EL (cell line): ENCODE measurements at regions not wholly inside any gene's neighbourhood (a gene's known extent, or its start where the extent isn't known, plus 50 kb on each side); places are given as distances from the start of the nearest gene placed in this dataset.
"Not testable (repeated sequence)": the region's sequence is repeated elsewhere in the genome, so short reads cannot be mapped to it uniquely, and the experiment has no call there.

ENCODE experiments used
- DNase-seq: peaks from one replicate; pipeline ENCODE4 v3.0.0-alpha.2; 2016

DNA sequence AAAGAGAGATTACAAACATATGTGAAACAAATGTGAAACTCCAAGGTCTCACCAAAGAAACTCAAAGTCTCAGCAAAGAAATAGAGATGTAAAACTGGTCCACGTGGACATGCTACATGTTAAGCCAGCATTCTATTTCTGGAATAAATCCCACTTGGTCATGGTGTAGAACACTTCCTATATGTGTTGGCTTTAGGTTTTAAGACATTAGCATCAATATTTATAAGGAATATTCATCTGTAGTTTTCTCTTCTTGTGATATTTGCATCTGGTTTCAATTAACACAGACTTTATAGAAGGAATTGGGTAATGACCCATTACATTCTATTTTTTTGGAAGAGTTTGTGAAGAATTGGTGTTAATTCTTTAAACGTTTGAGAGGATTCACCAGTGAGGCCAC is 133.1 kb downstream of the COPS8 start:
- DNase-seq = no peak

- DNase-seq = peak; percentile 44
These were observed 134.1 kb downstream of the COPS8 start for GRCh38 chr2:237219826-237220225.

- no peak for DNase-seq
These were observed 135.8 kb downstream of the COPS8 start for GRCh38 chr2:237221443-237221842.

GRCh38 chr2:237222178-237222577 is 136.5 kb downstream of the COPS8 start:
- DNase-seq = peak; percentile 93

DNA sequence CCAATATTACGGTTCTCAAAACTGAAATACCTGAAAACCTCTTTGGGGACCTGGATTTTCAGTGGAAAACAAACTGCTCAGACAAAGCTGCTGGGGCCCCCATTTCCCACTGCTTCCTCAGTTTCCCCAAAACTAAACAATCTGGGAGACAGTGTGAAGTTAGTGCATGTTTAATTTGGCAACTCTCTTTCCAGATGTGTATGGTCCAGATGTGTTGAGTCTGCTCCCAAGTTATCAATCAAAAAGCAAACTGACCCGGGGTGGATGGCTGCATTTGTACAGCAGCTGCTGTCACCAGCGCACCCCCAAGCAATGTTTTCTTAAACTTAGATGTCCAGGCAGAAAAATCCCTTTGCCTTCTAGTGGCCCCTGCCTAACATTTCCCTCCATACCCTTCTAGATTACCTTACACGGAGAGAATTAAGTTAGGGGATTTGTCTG is 136.9 kb downstream of the COPS8 start:
- peak; percentile 45 for DNase-seq

DNA sequence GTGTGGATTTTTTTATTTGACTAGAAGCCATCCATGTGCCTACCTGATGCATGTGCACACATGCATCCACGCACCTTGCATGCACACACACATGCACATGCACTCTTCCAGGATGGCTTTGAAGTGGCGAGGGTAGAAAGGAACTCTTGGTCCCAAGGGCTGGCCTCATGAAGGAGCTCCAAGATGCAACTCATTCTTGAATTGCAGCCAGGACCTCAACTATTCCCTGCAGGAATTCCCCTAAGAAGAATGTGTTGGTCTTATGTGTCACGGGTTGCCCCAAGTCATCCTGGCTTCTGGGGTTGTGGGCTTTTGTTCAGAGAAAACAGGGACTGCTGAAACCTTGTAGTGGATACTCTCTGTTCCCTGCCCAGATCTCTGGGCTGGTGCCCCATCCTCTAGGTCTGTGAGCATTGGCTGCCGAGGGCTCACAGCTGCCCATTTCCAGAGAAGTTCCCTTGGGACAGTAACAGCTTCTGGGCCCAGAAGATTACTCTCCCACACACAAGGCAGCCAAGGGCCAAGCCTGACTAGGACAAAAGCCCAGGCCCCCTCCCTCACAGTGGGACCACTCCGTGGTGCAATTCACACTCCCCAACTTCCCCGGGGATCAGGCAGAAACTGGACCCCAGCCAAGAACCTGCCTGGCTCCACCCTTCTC is 137.6 kb downstream of the COPS8 start:
- DNase-seq = peak; percentile 99

- no peak for DNase-seq
These were observed 141.5 kb downstream of the COPS8 start for GRCh38 chr2:237227190-237227589.

DNA sequence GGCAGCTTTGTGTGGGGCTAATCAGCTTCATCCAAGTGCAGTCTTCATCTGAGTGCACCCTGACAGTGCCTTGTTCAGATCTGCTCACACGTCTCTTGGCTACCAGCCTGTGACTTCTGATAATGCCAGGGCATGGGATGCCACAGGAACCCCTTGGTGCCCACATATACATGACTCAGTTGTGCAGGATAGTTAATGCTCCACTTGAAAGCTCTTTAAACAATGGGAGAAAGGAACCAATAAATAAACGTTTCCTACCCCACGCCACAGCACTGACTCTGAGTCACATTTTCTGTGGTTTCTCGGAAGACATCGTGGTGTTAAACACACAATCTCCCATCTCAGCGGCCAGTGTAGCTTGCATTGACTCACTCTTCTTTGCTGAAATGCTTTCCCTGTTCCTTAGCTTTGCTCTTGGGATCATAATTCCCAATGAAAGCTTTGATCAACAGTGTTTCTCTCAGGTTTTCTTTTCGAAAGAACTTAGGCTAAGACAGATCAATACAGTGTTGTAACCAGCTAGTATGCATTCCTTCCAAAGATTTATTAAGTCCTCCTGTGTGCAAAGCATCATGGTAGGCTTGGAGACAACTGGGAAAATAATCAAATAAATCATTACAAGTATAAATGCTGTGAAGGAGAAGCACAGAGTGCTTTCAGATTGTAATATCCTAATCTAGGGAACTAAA is 142.0 kb downstream of the COPS8 start:
- DNase-seq = peak; percentile 93

DNA sequence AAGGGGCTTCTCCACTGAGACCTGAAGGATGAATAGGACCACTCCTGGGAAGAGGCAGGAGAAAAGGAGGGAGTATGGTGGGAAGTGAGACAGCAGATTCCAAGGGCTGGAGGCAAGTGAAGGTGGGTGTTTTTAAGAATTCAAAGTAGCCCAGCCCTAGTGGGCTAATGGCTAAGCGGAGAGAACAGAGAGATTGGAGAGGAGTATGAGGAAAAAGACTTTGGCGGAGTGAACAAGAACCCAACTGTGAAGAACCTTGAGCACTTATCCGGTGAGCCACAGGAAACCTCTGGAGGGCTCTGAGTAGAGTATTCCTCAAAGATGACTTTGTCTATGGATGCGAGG is 142.6 kb downstream of the COPS8 start:
- DNase-seq = no peak

DNA sequence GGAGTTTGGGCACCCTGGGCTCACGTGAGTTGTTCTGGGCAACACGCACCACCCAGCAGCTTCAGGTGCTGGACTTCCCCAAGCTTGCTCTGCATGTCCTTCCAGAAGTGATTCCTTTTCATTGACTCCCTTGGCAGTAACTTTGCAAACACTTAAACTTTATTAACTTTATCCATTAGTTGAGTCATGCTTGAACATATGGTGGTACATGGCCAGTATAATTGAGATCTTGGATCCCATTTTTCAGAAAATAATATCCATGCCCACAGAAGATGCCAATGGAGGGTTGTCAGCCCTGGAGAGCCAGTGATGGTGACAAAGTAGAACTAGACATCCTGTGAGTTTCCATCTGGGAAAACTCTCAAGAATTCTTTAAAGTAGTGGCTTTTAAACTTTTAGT is 144.2 kb downstream of the COPS8 start:
- DNase-seq = no peak

DNA sequence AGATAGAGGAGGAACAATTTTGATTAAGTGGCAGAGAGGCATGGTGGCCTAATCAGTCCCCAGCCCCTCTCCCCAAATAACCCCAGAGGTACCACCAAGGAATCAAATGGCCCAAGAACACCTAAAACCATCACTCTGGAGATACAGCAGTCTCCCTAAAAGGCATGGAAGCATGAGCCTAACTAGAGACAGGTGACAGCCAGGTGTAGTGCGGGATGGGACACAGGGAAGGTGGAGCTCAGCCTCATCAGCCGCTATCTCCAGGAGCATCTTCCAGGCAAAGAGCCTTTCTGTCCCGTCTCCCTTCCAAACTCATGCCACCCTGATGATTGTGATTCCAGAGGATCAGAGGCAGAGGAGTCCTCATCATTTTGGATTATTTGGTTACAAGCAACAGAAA is 144.7 kb downstream of the COPS8 start:
- no peak for DNase-seq

- DNase-seq = no peak
These were observed 145.9 kb downstream of the COPS8 start for GRCh38 chr2:237231593-237231992.

GRCh38 chr2:237232166-237232565 is 146.5 kb downstream of the COPS8 start:
- no peak for DNase-seq

DNA sequence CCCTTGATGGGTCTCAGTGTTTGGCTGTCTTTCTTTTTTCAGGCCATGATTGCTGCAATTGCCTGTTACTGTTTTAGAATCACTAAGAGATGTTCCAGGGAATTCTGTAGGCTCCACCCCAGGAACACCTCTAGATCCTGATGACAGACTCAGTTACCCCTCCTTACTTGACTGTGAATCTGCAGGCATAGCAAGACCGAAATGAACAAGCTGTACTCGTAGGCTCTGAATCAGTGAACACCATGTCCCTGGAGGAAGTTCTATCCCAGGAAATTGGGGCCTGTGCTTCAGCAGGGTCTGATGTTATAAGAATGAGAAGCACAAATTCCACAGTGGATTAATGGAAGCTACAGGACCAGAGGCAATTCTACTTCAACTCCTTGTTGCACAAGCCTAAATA is 148.6 kb downstream of the COPS8 start:
- no peak for DNase-seq

DNA sequence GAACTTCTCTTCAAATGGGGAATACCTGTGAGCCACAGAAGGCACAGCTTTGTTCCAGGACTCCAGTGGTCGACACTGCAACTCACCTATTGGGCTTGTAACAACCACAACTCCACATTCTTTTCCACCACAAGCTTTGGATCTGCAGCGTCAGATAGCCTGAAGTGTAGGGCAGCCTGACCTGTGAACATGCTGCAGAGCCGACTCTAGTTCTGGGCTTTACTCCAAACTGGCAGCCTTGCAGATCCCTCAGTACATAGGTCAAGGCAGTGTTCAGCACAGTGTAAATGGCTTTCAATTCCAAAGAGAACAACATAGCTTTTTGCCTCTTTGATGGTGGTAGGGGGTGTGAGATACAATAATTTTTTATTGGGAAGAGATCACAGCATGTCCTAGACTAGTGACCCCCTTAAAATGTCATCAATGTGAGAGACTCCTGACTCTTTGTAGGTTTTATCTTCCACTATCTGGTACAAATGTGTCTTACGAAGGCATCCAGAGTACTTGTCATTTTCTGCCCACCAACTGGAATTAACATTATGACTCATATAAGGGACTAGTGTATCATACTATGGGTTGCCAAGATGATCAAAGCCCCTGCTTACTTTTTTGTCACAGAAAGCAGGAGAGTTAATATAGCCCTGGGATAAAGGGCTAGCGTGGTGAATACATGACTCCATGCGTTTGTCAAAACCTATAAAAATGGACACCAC is 149.8 kb downstream of the COPS8 start:
- DNase-seq = peak; percentile 86

DNA sequence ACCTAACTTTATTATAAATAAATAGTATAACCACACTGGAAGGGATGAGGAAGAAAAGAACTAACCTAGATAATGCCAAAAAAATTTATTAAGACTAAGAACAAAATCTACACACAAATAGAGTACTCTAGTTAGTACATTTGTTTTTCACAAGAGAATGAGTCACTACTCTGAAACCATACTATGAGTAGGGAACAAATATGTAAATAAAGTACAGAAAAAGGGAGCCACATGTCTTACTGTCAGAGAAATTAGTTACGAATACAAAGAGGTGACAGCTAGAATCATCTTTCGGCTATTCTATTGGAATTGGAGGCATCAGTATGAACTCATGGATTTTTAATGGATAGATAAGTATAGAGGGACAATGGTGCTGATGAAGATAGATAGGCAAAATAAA is 150.5 kb downstream of the COPS8 start:
- peak; percentile 43 for DNase-seq

- DNase-seq = no peak
These were observed 152.6 kb downstream of the COPS8 start for GRCh38 chr2:237238249-237238648.

DNA sequence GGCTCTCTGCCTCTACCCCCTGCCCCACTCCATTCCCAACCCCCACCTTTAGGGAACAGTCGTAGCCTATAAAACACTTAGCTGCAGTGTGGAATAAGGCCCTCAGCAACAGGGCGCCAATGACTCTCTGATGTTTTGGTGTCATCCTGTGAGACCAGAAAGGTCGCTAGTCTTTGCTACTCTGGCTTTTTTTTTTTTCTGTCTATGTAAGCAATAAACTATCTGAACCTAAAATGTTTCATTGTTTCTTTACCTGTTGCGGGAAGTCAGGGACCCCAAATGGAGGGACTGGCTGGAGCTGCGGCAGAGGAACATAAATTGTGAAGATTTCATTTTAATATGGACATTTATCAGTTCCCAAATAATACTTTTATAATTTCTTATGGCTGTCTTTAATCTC is 154.6 kb downstream of the COPS8 start:
- DNase-seq = no peak

DNA sequence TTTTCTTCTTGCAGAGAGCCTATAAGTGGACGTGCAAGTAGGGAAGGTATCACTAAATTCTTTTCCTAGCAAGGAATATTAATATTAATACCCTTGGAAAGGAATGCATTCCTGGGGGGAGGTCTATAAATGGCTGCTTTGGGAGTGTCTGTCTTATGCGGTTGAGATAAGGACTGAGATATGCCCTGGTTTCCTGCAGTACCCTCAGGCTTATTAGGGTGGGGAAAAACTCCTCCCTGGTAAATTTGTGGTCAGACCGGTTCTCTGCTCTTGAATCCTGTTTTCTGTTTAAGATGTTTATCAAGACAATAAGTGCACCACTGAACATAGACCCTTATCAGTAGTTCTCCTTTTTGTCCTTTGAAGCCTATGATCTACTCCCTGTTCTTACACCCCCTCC is 155.2 kb downstream of the COPS8 start:
- DNase-seq = not testable (repeated sequence)

- peak; percentile 65 for DNase-seq
These were observed 156.4 kb downstream of the COPS8 start for GRCh38 chr2:237242091-237242536.

- DNase-seq = no peak
These were observed 157.8 kb downstream of the COPS8 start for GRCh38 chr2:237243487-237243886.

GRCh38 chr2:237244178-237244577 is 158.5 kb downstream of the COPS8 start:
- no peak for DNase-seq

DNA sequence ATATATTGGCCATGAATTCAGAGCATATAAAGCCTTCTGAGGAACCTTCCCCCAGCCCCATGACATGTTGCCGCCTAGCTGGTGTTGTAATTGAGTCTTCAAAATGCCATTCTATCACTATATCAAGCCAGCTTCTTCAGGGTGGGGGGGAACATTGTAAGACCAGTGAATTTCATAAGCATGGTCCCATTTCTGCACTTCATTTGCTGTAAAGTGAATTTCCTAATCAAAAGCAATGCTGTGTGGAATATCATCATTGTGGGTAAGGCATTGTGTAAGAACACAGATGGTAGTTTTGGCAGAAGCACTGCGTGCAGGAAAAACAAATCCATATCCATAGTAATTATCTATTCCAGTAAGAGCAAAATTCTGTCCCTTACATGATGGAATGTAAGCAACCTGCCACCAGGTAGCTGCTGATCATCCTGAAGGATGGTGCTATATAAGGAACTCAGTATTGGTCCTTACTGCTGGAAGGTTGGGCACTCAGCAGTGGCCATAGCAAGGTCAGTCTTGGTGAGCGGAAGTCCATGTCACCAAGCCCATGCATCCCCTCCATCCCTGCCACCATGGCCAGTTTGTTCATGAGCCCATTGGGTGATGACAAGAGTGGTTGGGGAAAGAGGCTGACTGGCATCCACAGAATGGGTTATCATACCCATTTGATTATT is 159.4 kb downstream of the COPS8 start:
- no peak for DNase-seq

DNA sequence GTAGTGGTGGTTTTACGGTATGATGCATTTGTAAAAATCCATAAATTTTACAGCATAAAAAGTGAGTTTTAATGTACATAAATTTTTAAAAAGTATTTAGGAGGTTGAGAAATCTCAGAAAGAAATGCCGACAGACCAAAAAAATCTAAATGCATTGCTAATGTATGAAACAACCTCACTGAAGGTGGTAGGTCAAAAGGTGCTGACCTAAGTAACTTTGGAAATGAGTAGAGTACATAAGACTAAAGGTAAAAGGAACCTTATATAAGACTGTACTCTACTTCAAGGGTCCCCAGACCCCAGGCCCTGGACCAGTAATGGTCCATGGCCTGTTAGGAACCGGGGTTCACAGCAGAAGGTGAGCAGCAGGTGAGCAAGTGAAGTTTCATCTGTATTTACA is 163.4 kb downstream of the COL6A3 start:
- no peak for DNase-seq
